HG03565 (cell line): ENCODE measurements at regions not wholly inside any gene's neighbourhood (a gene's known extent, or its start where the extent isn't known, plus 50 kb on each side); places are given as distances from the start of the nearest gene placed in this dataset.

Source experiments
- ATAC-seq: cut with Tn5 transposase; IDR thresholded peaks from one replicate; pipeline ENCODE4 v1.9.1; 2021; ENCODE audit warnings: mild to moderate bottlenecking, moderate library complexity; ENCODE audit not compliant: unreplicated experiment

DNA sequence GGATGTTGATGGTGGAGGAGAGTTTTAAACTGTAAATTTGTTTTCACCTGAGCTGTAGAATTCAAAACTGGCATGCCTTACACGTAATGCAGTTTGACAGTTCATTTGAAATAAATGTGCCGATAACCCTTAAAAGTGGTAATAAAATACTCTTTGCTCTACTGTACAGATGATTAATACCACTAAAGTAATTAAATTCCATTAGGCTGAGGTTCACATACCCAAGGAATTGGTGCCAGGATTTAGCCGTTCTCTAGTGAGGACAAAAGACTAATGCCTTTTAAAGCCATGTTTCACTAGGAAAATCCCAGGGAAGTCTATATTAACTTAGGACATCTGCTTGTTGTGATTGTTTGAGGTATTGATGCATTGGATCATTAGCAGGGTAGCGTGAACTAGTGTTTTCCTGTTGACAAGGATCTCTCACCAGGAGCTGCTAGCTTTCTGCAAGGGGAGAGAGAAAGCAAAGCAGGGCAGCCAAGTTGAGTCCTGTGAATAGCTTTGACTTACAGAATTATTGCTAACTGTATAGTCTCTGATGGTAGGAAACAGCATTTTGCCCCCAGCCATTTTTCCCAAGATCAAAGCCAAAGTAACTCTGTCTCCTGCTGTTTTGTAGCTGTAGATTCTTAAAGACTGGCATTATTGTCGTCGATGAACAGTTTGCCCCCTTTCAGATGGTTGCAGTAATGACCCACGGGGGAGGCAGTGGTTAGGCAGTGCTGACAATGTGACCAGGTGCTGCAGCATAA is 280.9 kb upstream of the FANCL start:
- ATAC-seq, result no peak

DNA sequence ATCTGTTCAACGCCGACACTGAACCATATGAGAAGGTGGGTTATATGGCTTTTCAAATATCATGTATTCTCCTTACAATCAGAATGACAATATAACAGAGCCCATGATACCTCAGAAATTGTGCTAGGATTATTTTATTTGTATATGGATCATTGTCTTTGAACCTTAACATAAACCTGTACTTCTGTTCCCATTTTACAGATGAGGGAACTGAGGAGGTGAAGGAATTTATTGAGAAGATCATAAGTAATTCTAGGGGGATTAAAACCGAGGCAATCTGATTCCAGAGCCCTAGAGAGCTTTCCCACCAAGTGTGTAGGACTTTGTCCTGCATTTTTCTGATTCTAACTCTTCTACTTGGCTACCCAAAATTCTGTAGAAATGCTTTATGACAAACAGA is 279.8 kb upstream of the FANCL start:
- ATAC-seq, result no peak

DNA sequence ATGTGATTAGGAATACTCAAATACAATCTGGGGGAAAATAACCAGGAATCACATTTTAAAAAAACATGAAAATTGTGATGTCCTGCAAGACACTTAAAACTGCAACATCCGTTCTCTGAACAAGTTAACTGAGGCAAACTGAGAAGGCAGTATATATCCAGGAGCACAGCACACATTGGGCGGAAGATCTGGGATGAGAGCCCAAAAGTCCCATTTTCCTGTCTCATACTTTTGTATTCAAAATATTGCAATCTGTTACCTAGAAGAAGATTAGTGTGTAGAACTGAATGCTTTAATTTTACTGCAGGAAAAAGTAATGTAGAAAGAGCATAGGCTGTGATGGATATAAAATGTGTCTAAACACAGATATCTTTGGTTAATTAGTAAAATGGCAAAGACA is 276.8 kb upstream of the FANCL start:
- no peak for ATAC-seq

DNA sequence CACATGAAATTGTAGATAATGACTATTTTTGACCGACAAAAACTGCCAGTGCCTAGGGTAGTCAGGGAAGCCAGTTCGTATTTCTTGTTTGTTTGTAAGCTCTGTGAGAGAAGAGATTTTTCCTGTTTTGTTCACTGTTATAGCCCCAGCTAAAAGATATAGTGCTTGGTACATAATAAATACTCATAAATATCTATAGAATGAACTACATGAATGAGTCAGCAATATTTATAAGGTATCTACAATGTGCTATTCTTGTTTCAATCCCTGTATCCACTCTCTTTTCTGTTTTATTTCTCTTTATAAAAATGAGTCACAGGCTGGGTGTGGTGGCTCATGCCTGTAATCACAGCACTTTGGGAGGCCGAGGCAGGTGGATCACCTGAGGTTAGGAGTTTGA is 275.6 kb upstream of the FANCL start:
- ATAC-seq, result no peak

DNA sequence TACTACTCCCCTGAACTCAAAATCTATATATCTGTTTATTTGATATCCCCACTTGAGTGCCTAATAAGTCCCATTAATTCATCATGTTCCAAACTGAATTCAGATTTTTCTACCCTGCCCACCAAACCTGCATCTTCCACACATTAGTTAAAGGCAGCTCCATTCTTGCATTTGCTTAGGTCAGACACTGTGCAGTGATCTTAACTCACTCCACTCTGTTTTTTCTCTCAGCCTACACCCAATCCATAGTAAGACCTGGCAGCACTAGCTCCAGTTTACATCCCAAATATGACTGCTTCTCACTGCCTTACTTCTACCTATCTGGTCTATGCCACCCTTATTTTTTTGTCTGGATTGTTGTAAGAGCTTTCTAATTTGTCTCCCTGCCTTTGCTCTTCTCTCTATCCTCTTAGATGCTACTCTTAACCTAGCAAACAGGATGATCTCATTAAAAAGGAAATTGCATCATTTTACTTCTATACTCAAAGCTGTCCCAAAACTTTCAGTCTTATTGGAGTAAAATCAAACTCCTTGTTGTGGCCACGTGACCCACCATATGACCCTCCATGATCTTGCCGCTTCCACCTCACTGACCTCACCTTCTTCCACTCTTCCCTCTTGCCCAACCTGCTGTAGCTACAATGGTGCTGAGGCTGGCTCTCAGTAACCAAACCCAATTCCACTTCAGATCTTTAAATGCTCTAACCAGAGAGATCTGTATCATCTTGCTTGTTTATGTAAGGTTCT is 274.9 kb upstream of the FANCL start:
- ATAC-seq, result no peak

DNA sequence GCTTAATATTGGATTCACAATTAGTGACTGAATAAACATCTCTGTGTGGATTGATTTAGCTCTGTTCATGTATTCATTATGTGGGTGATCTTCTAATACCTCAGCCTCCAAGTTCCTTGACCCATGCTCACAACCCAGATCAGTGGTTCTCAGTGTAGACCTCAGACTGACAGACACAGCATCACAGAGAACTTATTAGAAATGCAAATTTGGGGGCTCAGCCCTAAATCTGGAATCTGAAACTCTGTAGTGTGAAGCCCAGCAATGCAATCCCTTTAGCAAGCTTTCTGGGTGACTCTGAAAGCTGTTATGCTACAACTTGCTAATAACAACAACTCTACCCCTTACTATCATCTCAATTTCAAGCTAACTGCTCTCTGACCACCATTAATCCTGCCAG is 273.1 kb upstream of the FANCL start:
- ATAC-seq, result peak; percentile 70

DNA sequence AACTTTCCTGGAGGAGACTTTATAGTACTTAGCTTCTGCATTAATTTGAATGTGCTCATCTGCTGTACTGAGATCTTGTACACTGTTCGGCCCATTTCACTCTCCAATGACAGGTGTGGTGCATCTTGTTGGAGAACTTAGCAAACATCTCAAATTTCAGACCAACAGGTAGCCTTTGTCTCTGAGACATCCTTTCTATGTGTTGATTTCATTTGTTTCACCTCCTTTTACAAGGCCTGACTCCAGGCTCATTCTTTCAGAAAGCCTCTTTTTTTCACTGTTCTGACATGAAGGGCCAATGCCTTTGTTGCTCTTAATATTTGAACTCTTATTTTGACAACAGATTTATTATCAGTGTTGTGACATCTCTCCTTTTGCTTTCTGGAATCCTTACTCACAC is 271.8 kb upstream of the FANCL start:
- no peak for ATAC-seq

DNA sequence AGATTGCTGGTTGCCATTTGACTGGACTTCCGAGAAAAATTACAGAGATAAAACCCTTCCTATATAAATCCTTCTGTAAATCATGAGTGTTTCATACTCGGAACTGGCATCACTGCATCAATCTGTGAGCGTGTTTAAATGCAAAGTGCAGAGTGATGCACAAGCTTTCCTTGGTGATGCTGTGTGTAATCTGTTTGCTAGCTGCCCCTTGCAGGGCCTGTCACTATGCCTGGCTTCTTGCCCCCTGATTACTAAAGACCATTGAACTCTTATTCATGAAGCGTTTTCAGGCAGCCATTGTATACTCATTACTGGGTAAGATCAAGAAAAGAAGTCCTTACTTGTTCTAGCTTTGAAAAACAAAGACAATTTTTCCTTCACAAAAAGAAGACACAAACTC is 266.9 kb upstream of the FANCL start:
- ATAC-seq, result no peak

DNA sequence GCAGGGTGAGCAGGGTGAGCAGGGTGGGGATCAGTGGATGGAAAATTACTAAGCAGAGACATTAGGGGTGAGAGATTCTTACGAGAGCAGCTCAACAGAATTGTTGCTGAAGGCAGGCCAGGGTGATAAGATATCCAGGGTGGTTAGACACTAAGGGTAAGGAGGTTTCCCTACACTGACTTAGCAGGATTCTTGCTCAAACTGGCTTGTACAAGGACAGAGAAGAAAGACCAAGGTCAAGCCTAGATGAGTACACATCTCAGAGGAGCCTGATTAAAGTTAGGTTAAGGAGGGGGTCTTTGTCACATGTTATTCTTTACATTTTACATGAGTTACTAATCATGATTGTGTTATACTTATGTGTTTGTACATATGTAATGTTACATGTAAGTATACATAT is 262.8 kb upstream of the FANCL start:
- ATAC-seq, result no peak

DNA sequence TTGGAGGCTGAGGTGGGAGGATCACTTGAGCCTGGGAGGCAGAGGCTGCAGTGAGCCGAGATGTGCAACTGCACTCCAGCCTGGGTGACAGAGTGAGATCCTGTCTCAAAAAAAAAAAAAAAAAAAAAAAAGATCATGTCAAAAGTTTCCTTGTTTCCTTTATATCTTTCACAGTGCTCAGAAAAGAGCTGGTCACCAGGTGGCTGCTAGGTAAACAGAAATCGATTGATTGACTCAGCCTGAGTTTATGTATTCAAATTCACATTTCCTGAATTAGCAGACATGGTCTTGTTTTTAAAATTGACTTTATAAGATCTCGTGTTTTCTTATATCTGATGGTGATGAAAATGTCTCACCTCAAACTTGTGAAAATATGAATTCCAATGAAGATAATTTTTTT is 261.8 kb upstream of the FANCL start:
- no peak for ATAC-seq

DNA sequence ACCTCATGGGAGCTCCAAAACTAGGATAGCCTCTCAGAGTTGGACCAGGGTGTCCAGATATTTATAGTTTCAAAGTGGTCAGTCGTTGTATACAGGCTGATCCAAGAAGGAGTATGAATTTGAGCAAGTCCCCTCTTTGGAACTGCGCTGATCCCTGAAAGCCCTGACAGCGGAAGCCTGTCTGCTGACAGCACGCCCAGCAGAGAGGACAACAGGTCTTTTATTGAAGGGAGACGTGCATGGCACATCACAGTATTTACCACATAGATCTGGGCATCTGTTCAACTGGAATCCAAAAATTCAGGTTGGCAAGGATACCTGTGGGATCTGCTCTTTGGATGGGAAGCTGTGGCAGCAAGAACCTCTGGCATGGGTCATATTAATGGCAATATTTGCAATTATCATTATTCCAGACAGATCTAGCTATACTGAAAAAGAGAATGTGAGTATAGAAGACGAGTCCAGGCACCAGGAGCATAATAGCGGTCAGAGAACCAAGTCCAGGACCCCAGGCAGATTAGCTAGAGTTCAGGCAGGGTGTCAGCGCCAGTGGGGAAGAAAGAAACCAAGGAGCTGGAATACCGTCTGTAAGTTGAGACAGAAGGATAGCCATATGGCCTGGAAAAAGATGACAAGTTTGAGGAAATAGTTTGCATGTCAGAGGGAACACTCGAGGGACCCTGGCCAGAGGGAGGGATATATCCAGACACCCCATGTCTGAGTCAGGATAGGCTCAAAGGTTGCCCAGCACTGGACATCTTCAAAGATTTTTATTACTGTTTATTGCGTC is 260.4 kb upstream of the FANCL start:
- ATAC-seq, result no peak

DNA sequence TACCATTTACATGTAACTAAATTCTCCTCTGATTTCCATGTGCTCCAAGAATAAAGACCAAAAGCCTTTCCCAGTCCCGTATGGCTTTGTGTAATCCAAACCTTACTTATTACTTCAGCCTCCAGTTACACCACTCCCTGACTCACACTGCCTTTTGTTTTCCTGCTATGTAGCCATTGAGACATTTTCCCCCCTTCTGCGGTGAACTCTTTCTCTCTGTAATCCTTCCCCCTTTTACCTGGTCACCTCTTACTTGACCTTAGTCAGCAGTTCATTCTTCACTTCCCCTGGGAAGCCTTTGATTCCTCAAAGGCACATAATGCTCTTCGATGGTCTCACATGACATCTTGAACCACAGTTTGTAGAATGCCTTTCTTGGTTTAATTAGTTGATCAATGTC is 256.0 kb upstream of the FANCL start:
- no peak for ATAC-seq

DNA sequence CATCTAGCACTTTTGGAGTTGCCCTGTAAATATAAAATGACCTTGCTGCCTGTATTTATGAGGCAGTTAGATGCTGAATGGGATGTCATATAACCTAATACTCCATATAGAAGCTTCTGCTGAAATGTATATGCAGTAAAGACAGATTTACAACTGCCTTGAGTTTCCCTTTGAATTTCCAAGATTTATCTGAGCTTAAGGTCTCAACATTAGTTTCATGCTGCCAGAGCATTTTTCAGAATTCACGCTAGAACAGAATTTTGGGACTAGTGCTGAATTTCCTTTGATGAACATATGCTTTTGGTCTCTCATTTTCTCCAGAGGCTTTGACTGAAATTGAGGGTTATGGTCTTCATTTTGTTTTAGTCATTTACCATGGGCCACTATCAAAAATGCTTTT is 254.7 kb upstream of the FANCL start:
- no peak for ATAC-seq

DNA sequence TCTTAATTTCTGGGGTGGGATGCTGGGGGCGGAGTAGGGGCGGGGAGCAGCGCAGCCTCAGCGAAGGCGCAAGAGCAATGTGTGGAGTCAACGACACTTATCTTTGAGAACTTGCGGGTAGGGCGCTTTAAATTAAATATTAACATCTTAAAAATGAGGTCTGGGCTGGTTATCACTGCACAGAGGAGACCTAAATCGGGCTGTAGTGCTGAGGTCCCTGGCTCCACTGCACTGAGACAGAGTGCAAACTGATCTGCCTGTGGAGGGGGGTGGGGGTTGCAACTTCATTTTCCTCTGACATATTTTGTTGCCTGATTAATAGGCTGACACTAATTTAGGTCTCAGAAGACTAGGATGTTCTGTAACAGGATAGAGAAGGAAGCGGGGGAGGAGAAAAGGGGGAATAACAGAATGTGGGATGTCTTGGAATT is 253.0 kb upstream of the FANCL start:
- no peak for ATAC-seq

DNA sequence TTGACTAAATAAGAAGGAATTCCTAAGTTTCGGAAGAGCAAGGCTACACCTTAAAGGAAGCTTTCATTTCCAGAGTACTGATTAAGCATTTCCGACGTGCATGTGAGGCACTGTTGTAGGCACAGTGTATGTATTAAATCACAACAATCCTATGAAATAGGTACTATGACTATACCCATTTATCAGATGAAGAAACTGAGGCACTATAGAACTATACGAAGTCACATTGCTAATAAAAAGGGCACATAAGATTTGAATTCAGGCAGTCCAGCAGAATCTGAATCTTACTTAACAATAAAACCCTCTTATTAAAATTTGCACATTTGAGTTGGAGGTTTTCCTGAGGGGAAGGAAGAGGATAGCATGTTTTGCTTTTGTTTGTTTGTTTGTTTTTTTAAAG is 243.5 kb upstream of the FANCL start:
- no peak for ATAC-seq

DNA sequence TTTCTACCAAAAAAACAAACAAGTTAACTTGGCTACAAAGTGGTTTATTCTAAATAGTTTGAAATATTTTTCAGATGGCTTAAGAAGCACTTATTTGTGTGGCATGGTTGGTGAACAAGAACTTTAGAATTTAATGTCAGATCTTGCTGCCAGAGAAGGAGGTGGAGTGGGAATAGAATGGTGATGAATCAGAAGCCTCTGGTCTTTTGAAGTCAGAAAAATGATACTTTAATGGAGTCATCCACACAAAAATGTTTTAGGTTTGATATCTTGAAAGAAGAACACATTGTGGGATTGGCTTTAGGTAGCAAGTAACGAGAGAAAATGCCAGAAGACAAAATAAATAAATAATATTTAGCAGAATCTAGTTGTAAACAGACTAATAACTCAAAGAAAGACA is 243.1 kb upstream of the FANCL start:
- ATAC-seq, result no peak

DNA sequence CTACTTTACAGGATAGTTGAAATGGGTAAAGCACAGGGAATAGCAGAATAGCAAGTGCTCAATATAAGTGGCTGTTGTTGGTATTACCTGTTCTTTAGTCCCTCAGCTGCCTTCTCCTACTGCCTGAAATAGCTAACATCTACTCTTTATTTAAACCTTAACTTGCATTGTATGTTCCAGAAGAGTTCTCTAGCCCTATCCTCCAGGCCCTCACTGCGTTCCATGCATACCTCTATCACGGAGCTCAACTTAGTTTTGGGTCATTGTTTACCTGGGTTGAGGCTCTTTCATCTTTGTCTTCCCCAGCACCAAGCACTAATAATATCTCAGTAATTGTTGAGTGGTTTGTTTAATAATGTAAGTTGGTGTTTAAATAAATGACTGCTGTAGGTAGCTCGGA is 242.2 kb upstream of the FANCL start:
- ATAC-seq, result no peak

DNA sequence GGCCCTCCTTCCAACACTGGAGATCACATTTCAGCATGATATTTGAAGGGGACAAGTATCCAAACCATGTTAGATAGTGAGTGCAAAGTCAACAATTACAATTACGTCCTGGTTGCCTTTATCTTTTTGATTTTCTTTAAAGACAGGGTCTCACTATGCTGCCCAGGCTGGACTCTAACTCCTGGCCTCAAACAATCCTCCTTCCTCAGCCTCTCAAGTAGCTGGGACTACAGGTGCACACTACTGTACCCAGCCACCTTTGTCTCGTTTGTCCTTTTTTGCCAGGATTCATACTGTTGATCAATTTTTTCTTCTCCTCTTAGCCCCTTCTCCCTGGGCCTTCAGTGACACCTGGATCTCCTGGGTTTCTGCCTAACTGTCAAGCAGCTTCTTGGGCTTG is 240.5 kb upstream of the FANCL start:
- no peak for ATAC-seq

DNA sequence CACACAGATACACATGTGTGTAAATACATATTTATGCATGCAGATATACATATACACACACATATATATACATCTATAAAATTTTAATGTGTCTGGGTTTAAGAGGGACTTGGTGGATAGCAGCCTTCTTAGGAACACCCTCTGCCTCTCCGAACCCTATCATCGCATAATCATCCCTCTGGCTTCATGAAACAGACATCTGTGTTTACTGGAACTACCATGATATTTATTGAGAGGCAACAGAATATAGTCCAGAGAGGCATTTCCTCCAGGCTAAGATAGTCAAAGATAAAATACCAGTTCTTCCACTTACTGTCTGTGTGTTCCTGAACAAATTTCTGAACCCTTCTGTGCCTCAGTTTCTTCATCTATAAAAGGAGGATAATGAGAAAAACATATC is 239.0 kb upstream of the FANCL start:
- ATAC-seq, result no peak

DNA sequence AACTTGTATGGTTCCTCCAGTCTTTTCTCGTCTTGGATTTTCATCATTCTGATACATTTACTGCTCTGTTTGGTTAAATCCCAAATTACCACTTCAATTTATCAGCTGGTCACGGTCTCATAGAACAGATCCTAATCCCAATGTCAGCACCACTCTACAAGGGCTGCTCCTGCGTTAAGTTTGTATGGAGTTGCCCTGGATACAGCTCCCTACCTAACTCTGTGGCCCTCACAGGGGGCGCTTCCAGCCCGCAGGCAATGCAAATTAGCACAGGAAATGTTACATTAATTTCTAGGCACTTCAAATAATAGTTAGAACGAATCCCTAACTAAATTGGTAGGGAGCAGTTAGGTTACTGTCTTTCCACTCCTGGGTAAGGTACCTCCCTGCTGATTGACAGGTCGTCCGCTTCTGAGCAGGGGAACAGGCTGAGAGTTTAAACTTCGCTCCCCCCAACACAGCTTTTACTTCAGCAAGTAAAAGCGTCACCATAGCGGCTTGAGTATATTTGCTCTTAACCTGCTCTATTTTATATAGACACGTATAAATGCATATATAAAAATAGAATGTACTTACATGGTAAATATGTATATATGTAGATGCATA is 238.5 kb upstream of the FANCL start:
- no peak for ATAC-seq

DNA sequence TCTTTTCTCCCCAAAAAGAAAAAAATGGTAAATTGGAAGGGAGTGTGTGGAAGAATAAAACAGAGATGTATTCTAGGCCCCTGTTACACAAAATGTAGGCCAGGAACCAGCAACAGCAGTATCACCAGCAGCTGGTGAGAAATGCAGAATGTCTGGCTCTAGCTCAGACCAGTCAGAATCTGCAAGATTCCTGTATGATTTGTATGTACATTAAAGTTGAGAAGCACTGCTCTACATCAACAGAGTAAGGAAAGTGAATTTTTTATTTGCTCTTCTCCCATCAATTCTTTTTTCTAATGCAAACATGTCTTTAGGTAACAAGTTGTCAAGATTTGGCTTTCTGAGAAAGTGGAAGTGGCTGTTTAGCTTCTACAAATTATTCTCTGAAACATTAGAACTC is 235.4 kb upstream of the FANCL start:
- no peak for ATAC-seq
